WI38 (cell line): ENCODE measurements at regions not wholly inside any gene's neighbourhood (a gene's known extent, or its start where the extent isn't known, plus 50 kb on each side); places are given as distances from the start of the nearest gene placed in this dataset.
A peak's percentile ranks its signal among the peaks of the same experiment; 100 is the strongest.
"Not testable (repeated sequence)": the region's sequence is repeated elsewhere in the genome, so short reads cannot be mapped to it uniquely, and the experiment has no call there.

ENCODE experiments used
- H3K4me3 ChIP-seq: 2 replicates; pipeline ENCODE4 v1.5.1; 2011; ENCODE audit warnings: low read depth, mild to moderate bottlenecking, control low read depth, low read length
- TF ChIP-seq, protein P1 (sequence below): IDR thresholded peaks from 2 replicates; pipeline ENCODE4 v1.5.1; 2012; ENCODE audit warnings: low read depth, mild to moderate bottlenecking, control low read depth, low read length

DNA sequence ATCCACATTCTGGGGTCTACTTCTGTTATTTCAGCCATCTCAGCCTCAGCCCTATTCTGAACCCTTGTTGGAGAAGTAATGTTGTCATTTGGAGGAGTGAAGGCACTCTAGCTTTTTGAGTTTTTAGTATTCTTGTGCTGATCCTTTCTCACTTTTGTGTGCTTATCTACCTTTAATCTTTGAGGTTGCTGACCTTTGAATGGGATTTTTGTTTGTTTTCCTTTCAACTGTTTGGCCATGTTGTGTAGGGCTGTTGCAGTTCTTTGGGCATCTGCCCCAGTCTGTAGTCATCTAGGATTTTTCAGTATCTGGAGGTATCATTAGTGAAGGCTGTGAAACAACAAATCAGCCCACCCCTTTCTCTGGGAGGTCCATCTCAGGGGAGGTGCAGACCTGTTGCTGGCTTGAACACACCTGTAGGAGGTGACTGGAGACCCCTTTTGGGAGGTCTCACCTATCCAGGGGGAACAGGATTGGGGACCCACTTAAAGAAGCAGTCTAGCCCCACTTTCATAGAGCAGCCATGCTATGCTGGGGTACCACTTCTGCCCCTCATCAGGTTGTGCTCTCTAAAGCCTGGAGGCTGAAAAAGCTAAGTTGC, 1391.4 kb downstream of the UQCRFS1 start:
- TF ChIP-seq, protein P1, sequence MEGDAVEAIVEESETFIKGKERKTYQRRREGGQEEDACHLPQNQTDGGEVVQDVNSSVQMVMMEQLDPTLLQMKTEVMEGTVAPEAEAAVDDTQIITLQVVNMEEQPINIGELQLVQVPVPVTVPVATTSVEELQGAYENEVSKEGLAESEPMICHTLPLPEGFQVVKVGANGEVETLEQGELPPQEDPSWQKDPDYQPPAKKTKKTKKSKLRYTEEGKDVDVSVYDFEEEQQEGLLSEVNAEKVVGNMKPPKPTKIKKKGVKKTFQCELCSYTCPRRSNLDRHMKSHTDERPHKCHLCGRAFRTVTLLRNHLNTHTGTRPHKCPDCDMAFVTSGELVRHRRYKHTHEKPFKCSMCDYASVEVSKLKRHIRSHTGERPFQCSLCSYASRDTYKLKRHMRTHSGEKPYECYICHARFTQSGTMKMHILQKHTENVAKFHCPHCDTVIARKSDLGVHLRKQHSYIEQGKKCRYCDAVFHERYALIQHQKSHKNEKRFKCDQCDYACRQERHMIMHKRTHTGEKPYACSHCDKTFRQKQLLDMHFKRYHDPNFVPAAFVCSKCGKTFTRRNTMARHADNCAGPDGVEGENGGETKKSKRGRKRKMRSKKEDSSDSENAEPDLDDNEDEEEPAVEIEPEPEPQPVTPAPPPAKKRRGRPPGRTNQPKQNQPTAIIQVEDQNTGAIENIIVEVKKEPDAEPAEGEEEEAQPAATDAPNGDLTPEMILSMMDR, result no peak

DNA sequence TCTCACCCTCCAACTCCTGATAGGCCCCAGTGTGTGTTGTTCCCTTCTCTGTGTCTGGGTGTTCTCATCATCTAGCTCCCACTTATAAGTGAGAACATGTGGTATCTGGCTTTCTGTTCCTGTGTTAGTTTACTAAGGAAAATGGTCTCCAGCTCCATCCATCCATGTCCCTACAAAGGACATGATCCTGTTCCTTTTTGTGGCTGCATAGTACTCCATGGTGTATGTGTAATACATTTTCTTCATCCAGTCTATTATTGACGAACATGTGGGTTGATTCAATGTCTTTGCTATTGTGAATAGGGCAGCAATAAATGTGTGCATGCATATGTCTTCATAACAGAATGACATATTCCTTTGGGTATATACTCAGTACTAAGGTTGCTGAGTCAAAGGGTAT, 1397.0 kb downstream of the UQCRFS1 start:
- TF ChIP-seq, protein P1, result no peak

More for the DNA sequence above, 1391.4 kb downstream of the UQCRFS1 start:
- no peak overlapping the region for H3K4me3 ChIP-seq

DNA sequence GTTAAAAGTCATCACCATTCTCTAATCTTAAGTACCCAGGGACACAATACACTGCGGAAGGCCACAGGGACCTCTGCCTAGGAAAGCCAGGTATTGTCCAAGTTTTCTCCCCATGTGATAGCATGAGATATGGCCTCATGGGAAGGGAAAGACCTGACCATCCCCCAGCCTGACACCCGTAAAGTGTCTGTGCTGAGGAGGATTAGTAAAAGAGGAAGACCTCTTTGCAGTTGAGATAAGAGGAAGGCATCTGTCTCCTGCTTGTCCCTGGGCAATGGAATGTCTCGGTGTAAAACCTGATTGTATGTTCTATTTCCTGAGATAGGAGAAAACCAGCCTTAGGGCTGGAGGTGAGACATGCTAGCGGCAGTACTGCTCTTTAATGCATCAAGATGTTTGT, 1398.1 kb downstream of the UQCRFS1 start:
- not testable (repeated sequence) for H3K4me3 ChIP-seq

More for the DNA sequence above, 1397.0 kb downstream of the UQCRFS1 start:
- H3K4me3 ChIP-seq, result no peak overlapping the region

DNA sequence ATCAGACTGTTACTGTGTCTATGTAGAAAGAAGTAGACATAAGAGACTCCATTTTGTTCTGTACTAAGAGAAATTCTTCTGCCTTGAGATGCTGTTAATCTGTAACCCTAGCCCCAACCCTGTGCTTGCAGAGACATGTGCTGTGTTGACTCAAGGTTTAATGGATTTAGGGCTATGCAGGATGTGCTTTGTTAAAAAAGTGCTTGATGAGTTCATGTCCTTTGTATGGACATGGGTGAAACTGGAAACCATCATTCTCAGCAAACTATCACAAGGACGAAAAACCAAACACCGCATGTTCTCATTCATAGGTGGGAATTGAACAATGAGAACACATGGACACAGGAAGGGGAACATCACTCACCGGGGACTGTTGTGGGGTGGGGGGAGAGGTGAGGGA, 1398.7 kb downstream of the UQCRFS1 start:
- H3K4me3 ChIP-seq, result not testable (repeated sequence)

DNA sequence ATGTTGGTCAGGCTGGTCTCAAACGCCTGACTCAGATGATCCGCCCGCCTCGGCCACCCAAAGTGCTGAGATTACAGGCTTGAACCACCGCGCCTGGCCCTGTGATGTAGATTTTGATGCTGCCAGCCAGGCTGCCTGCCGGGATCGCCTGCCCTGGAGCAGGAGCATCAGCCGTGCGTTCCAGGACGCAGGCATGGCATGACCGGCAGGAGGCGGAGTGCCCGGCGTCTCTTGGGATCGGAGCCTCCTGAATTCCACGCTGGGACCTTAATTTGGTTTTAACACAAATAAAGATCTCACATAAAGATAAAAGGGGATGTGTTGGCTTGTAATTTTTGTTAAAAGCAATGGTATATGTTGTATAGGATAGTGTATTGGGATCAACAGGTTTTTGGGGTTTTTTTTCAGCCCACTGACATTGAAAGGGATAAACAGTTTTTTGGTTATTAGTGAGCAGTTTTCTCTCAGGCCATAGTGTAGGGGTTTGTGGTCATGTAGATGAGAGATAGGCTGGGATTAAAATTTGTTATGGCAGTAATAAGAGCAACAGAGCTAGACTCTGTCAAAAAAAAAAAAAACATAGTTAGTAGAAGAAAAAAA, 1406.4 kb downstream of the UQCRFS1 start:
- no peak overlapping the region for H3K4me3 ChIP-seq
- TF ChIP-seq, protein P1, result no peak

DNA sequence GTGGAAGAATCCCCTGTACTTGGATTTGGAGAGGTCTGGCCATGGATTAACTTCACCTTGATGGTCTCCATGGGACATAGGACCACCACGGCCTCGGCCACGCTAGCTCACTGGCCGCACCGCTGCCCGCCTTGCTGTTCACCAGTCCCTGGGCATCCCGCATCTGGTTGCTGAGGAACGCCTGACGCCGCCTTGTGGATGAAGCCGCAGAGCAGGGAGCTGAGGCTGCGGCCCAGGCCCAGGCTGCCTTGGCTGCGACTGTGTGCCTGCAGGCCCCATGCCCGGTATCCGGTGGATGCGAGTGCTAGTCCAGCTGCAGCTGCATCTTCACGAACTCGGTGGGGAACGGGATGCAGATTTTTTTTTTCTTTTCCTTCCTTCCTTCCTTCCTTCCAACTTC, 1407.1 kb downstream of the UQCRFS1 start:
- H3K4me3 ChIP-seq, result no peak overlapping the region
- TF ChIP-seq, protein P1, result no peak

DNA sequence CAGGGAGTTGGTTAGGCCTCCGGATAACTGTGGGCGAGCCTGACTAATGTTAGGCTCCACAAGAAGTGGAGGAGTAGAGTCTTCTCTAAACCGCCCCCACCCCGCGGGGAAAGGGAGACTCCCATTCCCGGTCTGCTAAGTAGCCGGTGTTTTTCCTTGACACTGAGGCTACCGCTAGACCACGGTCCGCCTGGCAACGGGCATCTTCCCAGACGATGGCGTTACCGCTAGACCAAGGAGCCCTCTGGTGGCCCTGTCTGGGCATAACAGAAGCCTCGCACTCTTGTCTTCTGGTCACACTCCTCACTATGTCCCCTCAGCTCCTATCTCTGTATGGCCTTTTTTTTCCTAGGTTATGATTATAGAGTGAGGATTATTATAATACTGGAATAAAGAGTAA, 1410.7 kb downstream of the UQCRFS1 start:
- TF ChIP-seq, protein P1, result peak; percentile 33
- H3K4me3 ChIP-seq, result not testable (repeated sequence)

DNA sequence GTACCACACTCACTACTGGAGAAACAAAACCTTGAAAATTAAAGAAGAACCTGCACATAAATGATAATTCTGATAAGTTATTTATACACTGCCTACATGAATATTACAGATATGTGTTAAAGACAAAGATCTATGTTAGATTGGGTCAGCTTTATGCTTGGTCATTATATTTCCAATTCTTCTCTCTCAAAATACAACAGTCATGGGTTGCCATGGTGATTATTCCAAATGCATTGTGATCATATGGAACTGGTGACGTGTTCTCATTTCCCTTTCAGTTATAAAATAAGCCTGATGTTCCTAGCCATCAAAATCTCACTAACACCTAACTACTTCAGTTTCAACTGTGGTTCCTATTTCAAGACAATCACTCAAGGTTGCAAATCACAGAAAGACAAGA, 1416.4 kb downstream of the UQCRFS1 start:
- TF ChIP-seq, protein P1, result no peak

More for the DNA sequence above, 1416.4 kb downstream of the UQCRFS1 start:
- no peak overlapping the region for H3K4me3 ChIP-seq
